Esophagus mucosa (tissue), 1 donor: ENCODE measurements at regions not wholly inside any gene's neighbourhood (a gene's known extent, or its start where the extent isn't known, plus 50 kb on each side); places are given as distances from the start of the nearest gene placed in this dataset.

Source experiments
- ATAC-seq: fragments of 200-7000 bp; cut with Tn5 transposase; one replicate; pipeline ENCODE4 v1.9.1; 2020
- donor health status: DM: yes; HTN: yes; CAD: no.

- ATAC-seq = no peak
Observed at GRCh38 chr4:182969651-182970279, 52.6 kb upstream of the DCTD start.

DNA sequence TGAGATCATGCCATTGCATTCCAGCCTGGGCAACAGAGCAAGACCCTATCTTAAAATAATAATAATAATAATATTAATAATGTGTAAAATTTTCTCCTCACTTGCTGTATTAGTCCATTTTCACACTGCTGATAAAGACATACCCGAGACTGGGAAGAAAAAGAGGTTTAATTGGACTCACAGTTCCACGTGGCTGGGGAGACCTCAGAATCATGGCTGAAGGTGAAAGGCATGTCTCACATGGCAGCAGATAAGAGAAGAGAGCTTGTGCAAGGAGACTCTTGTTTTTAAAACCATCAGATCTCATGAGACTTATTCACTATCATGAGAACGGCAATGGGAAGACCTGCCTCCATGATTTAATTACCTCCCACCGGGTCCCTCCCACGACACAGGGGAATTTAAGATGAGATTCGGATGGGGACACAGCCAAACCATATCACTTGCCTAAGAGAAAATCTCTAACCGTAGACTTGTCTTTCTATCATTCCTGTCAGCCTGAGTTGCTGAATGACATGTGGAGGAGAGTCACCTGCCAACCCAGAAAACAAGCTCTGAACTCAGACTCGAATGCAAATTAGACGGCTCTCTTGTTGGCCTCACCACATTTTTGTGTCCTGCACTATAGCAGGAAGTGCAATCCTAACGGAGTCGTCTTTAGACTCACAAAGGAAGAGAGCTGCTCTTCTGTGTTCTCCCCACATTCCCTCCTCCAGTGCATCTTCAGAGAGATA lies 51.9 kb upstream of the DCTD start:
- ATAC-seq = no peak

DNA sequence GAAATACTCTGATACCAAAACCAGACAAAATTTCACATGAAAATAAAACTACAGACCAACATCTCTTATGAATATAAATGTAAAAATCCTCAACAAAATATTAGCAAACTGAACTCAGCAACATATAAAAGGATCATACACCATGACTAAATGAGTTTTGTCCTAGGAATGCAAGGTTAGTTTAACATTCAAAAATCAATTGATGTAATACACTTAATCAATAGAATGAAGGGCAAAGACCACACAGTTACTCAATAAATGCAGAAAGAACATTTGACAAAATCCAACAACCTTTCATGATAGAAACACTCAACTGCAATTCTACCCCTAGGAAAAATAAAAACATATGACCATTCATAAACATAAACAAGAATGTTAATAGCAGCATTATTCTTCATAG lies 50.2 kb upstream of the DCTD start:
- no peak for ATAC-seq
